Breast epithelium (tissue), 3 donors: ENCODE measurements at regions not wholly inside any gene's neighbourhood (a gene's known extent, or its start where the extent isn't known, plus 50 kb on each side); places are given as distances from the start of the nearest gene placed in this dataset.

Experiments used
- CTCF ChIP-seq, 3 donors: fragments of 450-650 bp; IDR thresholded peaks; one replicate each; pipeline ENCODE4 v1.5.1; 2016 to 2017; ENCODE audit warnings: antibody characterized with exemption in 3 of 3, mild to moderate bottlenecking in 3 of 3, moderate library complexity in 3 of 3
- POLR2A ChIP-seq: fragments of 450-650 bp; IDR thresholded peaks from one replicate; pipeline ENCODE4 v1.6.1; 2016; ENCODE audit warnings: antibody characterized with exemption, mild to moderate bottlenecking, moderate library complexity

GRCh38 chr20:2217857-2218539 is 77.8 kb upstream of the TGM3 start:
- TF ChIP-seq CTCF (IDR thresholded peaks at IDR 0.05) (no peak), POLR2A (no peak)
